Endodermal cell (in vitro differentiated cells): ENCODE measurements at regions not wholly inside any gene's neighbourhood (a gene's known extent, or its start where the extent isn't known, plus 50 kb on each side); places are given as distances from the start of the nearest gene placed in this dataset.

ENCODE experiments used
- DNase-seq: peaks from one replicate; pipeline ENCODE4 v3.0.0-alpha.2; 2017
- H3K27ac ChIP-seq: 2 replicates; pipeline ENCODE4 v1.5.1; 2013; ENCODE audit warnings: mild to moderate bottlenecking, low read depth, low read length, moderate library complexity
- H3K27me3 ChIP-seq: 2 replicates; pipeline ENCODE4 v1.6.1; 2013; ENCODE audit warnings: mild to moderate bottlenecking, low read length, moderate library complexity; ENCODE audit not compliant: insufficient read depth, control insufficient read depth, poor library complexity, severe bottlenecking
- H3K36me3 ChIP-seq: 2 replicates; pipeline ENCODE4 v1.7.0; 2013; ENCODE audit warnings: mild to moderate bottlenecking, low read length, moderate library complexity; ENCODE audit not compliant: control insufficient read depth, insufficient read depth
- H3K4me1 ChIP-seq: one replicate; pipeline ENCODE4 v1.7.0; 2013; ENCODE audit warnings: low read length; ENCODE audit not compliant: control insufficient read depth, insufficient read depth
- H3K4me3 ChIP-seq: 2 replicates; pipeline ENCODE4 v1.5.1; 2013; ENCODE audit warnings: mild to moderate bottlenecking, low read length, moderate library complexity
- H3K9ac ChIP-seq: 2 replicates; pipeline ENCODE4 v1.6.1; 2013; ENCODE audit warnings: mild to moderate bottlenecking, low read length, moderate library complexity; ENCODE audit not compliant: poor library complexity, severe bottlenecking; ENCODE audit errors: extremely low read depth
- H3K9me3 ChIP-seq: 2 replicates; pipeline ENCODE4 v1.6.1; 2013; ENCODE audit warnings: mild to moderate bottlenecking, low read length, moderate library complexity; ENCODE audit not compliant: control insufficient read depth
- H3K27ac Mint-ChIP-seq: 2 replicates; pipeline ENCODE4 v1.8.0; 2020; ENCODE audit warnings: mixed read lengths
- H3K27me3 Mint-ChIP-seq: 2 replicates; pipeline ENCODE4 v1.8.0; 2021; ENCODE audit warnings: mild to moderate bottlenecking, mixed read lengths; ENCODE audit not compliant: insufficient read depth
- H3K36me3 Mint-ChIP-seq: 2 replicates; pipeline ENCODE4 v1.8.0; 2020; ENCODE audit warnings: low read depth, mixed read lengths
- H3K4me1 Mint-ChIP-seq: 2 replicates; pipeline ENCODE4 v1.8.0; 2020; ENCODE audit warnings: mixed read lengths
- H3K4me3 Mint-ChIP-seq: 2 replicates; pipeline ENCODE4 v1.8.0; 2020; ENCODE audit warnings: mild to moderate bottlenecking, moderate library complexity, mixed read lengths
- H3K9me3 Mint-ChIP-seq: 2 replicates; pipeline ENCODE4 v1.8.0; 2020; ENCODE audit warnings: mild to moderate bottlenecking, mixed read lengths
- WGBS, 2 experiments: methylation state at CpG; one replicate each; pipeline versions ENCODE4 v1.1.5 to v1.1.7; 2013; ENCODE audit warnings: missing lambda C conversion rate in 2 of 2, mixed read lengths in 1 of 2; ENCODE audit not compliant: insufficient coverage in 1 of 2, insufficient read length in 1 of 2; 5-methylcytosine and 5-hydroxymethylcytosine counted together
- TF ChIP-seq, protein P1 (sequence below): fragments of 200-600 bp; sonication (generic); conservative IDR thresholded peaks from 2 replicates; pipeline ENCODE4 v1.5.0; 2021; ENCODE audit warnings: antibody characterized with exemption, mild to moderate bottlenecking

DNA sequence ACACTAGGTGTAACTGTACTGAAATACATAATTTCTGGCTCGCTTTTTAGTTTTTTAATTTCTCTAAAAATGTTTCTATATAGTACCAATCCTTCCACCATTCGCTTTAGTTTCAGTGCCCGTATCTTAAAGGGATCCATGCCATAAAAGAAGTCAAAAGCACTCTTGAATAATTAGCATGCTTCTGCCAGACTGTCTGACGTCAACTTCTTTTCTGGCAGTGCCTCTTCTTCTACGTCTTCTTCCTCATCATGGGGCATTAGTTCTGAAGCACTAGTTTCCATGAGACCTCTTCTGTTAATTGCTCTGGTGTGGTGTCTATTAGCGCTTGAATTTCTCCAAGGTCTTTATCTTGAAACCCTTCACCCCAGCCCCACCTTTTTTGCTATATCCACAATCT is 93.8 kb upstream of the DOCK9 start:
- Mint-ChIP-seq H3K9me3 (no peaks in the 10 kb centered on the region), H3K4me1 (peaks cover 3% of the 10 kb centered on the region), H3K36me3 (no peaks in the 10 kb centered on the region), H3K27ac (no peak overlapping the region), H3K4me3 (no peak overlapping the region), H3K27me3 (peaks cover 1% of the 10 kb centered on the region)
- Histone ChIP-seq H3K9ac (no peak overlapping the region), H3K4me1 (no peaks in the 10 kb centered on the region), H3K27me3 (no peaks in the 10 kb centered on the region), H3K9me3 (no peaks in the 10 kb centered on the region), H3K27ac (no peak overlapping the region), H3K36me3 (no peaks in the 10 kb centered on the region), H3K4me3 (no peak overlapping the region)
- DNase-seq, result no peak
- TF ChIP-seq, protein P1, sequence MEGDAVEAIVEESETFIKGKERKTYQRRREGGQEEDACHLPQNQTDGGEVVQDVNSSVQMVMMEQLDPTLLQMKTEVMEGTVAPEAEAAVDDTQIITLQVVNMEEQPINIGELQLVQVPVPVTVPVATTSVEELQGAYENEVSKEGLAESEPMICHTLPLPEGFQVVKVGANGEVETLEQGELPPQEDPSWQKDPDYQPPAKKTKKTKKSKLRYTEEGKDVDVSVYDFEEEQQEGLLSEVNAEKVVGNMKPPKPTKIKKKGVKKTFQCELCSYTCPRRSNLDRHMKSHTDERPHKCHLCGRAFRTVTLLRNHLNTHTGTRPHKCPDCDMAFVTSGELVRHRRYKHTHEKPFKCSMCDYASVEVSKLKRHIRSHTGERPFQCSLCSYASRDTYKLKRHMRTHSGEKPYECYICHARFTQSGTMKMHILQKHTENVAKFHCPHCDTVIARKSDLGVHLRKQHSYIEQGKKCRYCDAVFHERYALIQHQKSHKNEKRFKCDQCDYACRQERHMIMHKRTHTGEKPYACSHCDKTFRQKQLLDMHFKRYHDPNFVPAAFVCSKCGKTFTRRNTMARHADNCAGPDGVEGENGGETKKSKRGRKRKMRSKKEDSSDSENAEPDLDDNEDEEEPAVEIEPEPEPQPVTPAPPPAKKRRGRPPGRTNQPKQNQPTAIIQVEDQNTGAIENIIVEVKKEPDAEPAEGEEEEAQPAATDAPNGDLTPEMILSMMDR, result no peak
- WGBS, 2 experiments, result 86 to 87% methylated on average over 6 of the region's 6 CpGs

DNA sequence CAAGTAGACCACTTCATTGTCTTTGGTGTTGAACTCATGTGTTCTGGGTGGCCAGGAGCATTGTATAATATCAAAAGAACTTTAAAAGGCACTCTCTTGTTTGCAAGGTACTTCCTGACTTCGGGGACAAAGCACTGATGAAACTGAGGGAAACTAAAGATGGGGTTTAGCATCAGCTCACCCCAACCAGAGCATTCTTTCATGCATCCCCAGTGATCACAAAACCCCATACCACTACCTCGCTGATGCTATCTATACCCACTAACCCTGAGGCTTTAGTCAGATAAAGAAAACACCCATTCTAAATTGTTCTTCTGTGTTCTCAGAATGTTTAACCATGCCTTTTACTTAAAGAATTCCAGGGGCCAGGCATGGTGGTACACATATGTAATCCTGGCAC is 94.5 kb upstream of the DOCK9 start:
- Histone ChIP-seq H3K9ac (no peak overlapping the region), H3K9me3 (no peaks in the 10 kb centered on the region), H3K27me3 (peaks cover 2% of the 10 kb centered on the region), H3K27ac (no peak overlapping the region), H3K4me3 (no peak overlapping the region), H3K36me3 (no peaks in the 10 kb centered on the region), H3K4me1 (no peaks in the 10 kb centered on the region)
- Mint-ChIP-seq H3K4me1 (peaks cover 3% of the 10 kb centered on the region), H3K9me3 (no peaks in the 10 kb centered on the region), H3K27me3 (peaks cover 5% of the 10 kb centered on the region), H3K36me3 (no peaks in the 10 kb centered on the region), H3K4me3 (no peak overlapping the region), H3K27ac (no peak overlapping the region)
- 68% methylated on average over 2 of the region's 2 CpGs; no CpG with 5 or more reads in 1 of the 2 experiments for WGBS, 2 experiments
- TF ChIP-seq, protein P1, result no peak
- no peak for DNase-seq

DNA sequence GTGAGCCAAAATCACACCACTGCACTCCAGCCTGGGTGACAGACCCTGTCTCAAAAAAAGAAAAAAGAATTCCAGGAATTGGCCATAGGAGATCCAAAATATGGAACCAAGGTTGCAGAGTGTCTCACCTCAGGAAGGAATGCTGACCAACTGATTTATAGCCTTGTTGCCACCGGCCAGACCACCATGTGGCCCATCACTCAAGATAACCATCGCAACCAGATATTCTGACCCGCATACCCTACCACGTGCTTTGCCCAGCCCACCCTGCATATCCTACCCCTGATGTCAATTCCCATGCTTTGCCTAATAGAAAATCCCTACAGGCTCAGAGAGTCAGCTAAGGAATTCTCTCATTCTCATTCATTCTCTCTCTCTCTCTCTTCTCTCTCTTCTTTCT is 95.1 kb upstream of the DOCK9 start:
- DNase-seq, result no peak
- no peaks in the 10 kb centered on the region for H3K9me3 Mint-ChIP-seq
- H3K27me3 Mint-ChIP-seq, result peaks cover 8% of the 10 kb centered on the region
- H3K36me3 Mint-ChIP-seq, result no peaks in the 10 kb centered on the region
- Histone ChIP-seq H3K27ac (no peak overlapping the region), H3K9me3 (no peaks in the 10 kb centered on the region), H3K4me3 (no peak overlapping the region), H3K27me3 (peaks cover 7% of the 10 kb centered on the region), H3K36me3 (no peaks in the 10 kb centered on the region), H3K4me1 (no peaks in the 10 kb centered on the region), H3K9ac (no peak overlapping the region)
- TF ChIP-seq, protein P1, result no peak
- H3K27ac Mint-ChIP-seq, result no peak overlapping the region
- WGBS, 2 experiments, result 84 to 96% methylated on average over 4 of the region's 4 CpGs
- no peak overlapping the region for H3K4me3 Mint-ChIP-seq
- H3K4me1 Mint-ChIP-seq, result peaks cover 3% of the 10 kb centered on the region
